Endothelial cell of umbilical vein (primary cell): ENCODE measurements at regions not wholly inside any gene's neighbourhood (a gene's known extent, or its start where the extent isn't known, plus 50 kb on each side); places are given as distances from the start of the nearest gene placed in this dataset.

Experiments used
- BruUV-seq: library from RNA; stranded (reverse); fragments of 400-500 nt; replicated peaks from 2 replicates; lab custom pipeline; 2021; lab: Mats Ljungman, UMichigan
- CTCF ChIA-PET: fragments of 300-600, 350-600 bp; sonication (Branson Sonifier 250); formaldehyde crosslinking; loops from one replicate; lab custom pipeline; 2021; ENCODE audit warnings: antibody characterized with exemption, inconsistent platforms; lab: Charles Lee
- POLR2A ChIA-PET: fragments of 300-600, 350-600 bp; sonication (Branson Sonifier 250); formaldehyde crosslinking; loops from one replicate; lab custom pipeline; 2021; ENCODE audit warnings: antibody characterized with exemption, inconsistent platforms; lab: Charles Lee
- DNase-seq: peaks from one replicate; pipeline ENCODE4 v3.0.0-alpha.2; 2011; ENCODE audit warnings: low read depth, low spot score
- FAIRE-seq: peaks from 2 replicates; lab custom pipeline; 2011; peaks lifted over from hg19 to GRCh38; lab: Jason Lieb, UNC
- H2AFZ ChIP-seq: 2 replicates; pipeline ENCODE4 v1.6.0; 2012; ENCODE audit warnings: low read depth, low read length, control low read depth, inconsistent platforms
- H3K27ac ChIP-seq: 2 replicates; pipeline ENCODE4 v1.5.1; 2011; ENCODE audit warnings: low read depth, mild to moderate bottlenecking, control low read depth, low read length, moderate library complexity; ENCODE audit not compliant: insufficient read depth
- H3K27me3 ChIP-seq, 2 experiments: 2 replicates each; pipeline versions ENCODE4 v1.6.0 to v1.6.1; 2011; ENCODE audit warnings: low read length in 2 of 2, mixed read lengths in 1 of 2; ENCODE audit not compliant: control insufficient read depth in 2 of 2, insufficient read depth in 2 of 2
- H3K36me3 ChIP-seq, 2 experiments: 2 replicates in 1 of 2; 3 replicates in 1 of 2; pipeline ENCODE4 v1.5.1; 2011; ENCODE audit warnings: low read length in 2 of 2, mild to moderate bottlenecking in 1 of 2, moderate library complexity in 1 of 2; ENCODE audit not compliant: control insufficient read depth in 2 of 2, insufficient read depth in 2 of 2; ENCODE audit errors: extremely low read depth in 1 of 2
- H3K4me1 ChIP-seq: 3 replicates; pipeline ENCODE4 v1.5.1; 2011; ENCODE audit warnings: mild to moderate bottlenecking, low read length; ENCODE audit not compliant: control insufficient read depth, insufficient read depth; ENCODE audit errors: extremely low read depth
- H3K4me2 ChIP-seq: 2 replicates; pipeline ENCODE4 v1.6.1; 2011; ENCODE audit warnings: low read length, control low read depth, mixed read lengths; ENCODE audit not compliant: insufficient read depth
- H3K4me3 ChIP-seq, 3 experiments: fragments of 200-600 bp in 1 of 3; sonication (generic), shearing (Covaris generic) in 1 of 3; replicated peaks in 1 of 3; 2 replicates each; pipeline ENCODE4 v1.5.1; 2011 to 2016; ENCODE audit warnings: control low read depth in 3 of 3, low read length in 3 of 3, mild to moderate bottlenecking in 2 of 3, inconsistent platforms in 1 of 3, low read depth in 1 of 3, moderate library complexity in 1 of 3; ENCODE audit not compliant: insufficient read depth in 1 of 3
- H3K79me2 ChIP-seq: 2 replicates; pipeline ENCODE4 v1.6.0; 2012; ENCODE audit warnings: low read length, inconsistent platforms; ENCODE audit not compliant: control insufficient read depth, insufficient read depth
- H3K9ac ChIP-seq: replicated peaks from 2 replicates; pipeline ENCODE3; 2011; ENCODE audit warnings: low read length, control low read depth; ENCODE audit not compliant: insufficient read depth; ENCODE audit errors: extremely low read depth
- H3K9me1 ChIP-seq: replicated peaks from 3 replicates; pipeline ENCODE4 v1.6.0; 2011; ENCODE audit warnings: mild to moderate bottlenecking, low read length; ENCODE audit not compliant: control insufficient read depth, insufficient read depth; ENCODE audit errors: extremely low read depth
- H3K9me3 ChIP-seq: replicated peaks from 2 replicates; pipeline ENCODE4 v1.5.1; 2012; ENCODE audit warnings: low read length, inconsistent platforms; ENCODE audit not compliant: control insufficient read depth, insufficient read depth
- H4K20me1 ChIP-seq: replicated peaks from 2 replicates; pipeline ENCODE3; 2011; ENCODE audit warnings: mild to moderate bottlenecking, low read length; ENCODE audit not compliant: control insufficient read depth, insufficient read depth; ENCODE audit errors: extremely low read depth
- EZH2 ChIP-seq: IDR thresholded peaks from 2 replicates; pipeline ENCODE4 v1.6.1; 2012; ENCODE audit warnings: borderline replicate concordance, low read depth, mild to moderate bottlenecking, moderate library complexity, low read length, inconsistent platforms; ENCODE audit not compliant: severe bottlenecking
- FOS ChIP-seq: IDR thresholded peaks from 2 replicates; pipeline ENCODE4 v1.6.1; 2011; ENCODE audit warnings: mild to moderate bottlenecking, low read length, moderate library complexity, borderline replicate concordance; ENCODE audit not compliant: insufficient read depth
- GATA2 ChIP-seq: IDR thresholded peaks from 2 replicates; pipeline ENCODE4 v1.7.0; 2011; ENCODE audit warnings: low read depth, mild to moderate bottlenecking, moderate library complexity, mixed read lengths, low read length; ENCODE audit not compliant: insufficient read length, insufficient read depth
- JUN ChIP-seq: IDR thresholded peaks from 2 replicates; pipeline ENCODE4 v1.6.1; 2011; ENCODE audit warnings: borderline replicate concordance, low read depth; ENCODE audit not compliant: insufficient read length, insufficient read depth
- MYC ChIP-seq: IDR thresholded peaks from one replicate; pipeline ENCODE4 v1.6.1; 2011; ENCODE audit warnings: mild to moderate bottlenecking, low read depth, low read length
- POLR2A ChIP-seq: IDR thresholded peaks from 2 replicates; pipeline ENCODE4 v1.6.1; 2012; ENCODE audit warnings: low read depth, mild to moderate bottlenecking, control low read depth, low read length
- POLR2AphosphoS5 ChIP-seq: IDR thresholded peaks from 2 replicates; pipeline ENCODE4 v1.6.1; 2012; ENCODE audit warnings: low read depth, mild to moderate bottlenecking, control low read depth, low read length, moderate library complexity; ENCODE audit not compliant: insufficient read depth
- dilution Hi-C: fragments of 300-500 bp; cut with MboI; formaldehyde crosslinking; loops from one replicate; pipeline ENCODE4 v1.15.0; 2019; ENCODE audit warnings: low sequenced_read_pairs; ENCODE audit not compliant: extremely low pct_ligation_motif_present
- intact Hi-C: fragments of 100-400 bp; cut with micrococcal nuclease; formaldehyde crosslinking; loops from one replicate; pipeline ENCODE4 v1.10.0; 2022
- TF ChIP-seq, protein P1 (sequence below): IDR thresholded peaks from 2 replicates; pipeline ENCODE4 v1.6.1; 2011; ENCODE audit not compliant: insufficient read depth, insufficient read length
- TF ChIP-seq, protein P2 (sequence below), 2 donors: IDR thresholded peaks; 1 replicate in 1 of 2; 2 replicates in 1 of 2; pipeline ENCODE4 v1.5.1; 2011; ENCODE audit warnings: low read length in 2 of 2, mild to moderate bottlenecking in 2 of 2, moderate library complexity in 2 of 2, control low read depth in 1 of 2, inconsistent platforms in 1 of 2, low read depth in 1 of 2; ENCODE audit not compliant: insufficient read depth in 1 of 2; ENCODE audit errors: extremely low read depth in 1 of 2

DNA sequence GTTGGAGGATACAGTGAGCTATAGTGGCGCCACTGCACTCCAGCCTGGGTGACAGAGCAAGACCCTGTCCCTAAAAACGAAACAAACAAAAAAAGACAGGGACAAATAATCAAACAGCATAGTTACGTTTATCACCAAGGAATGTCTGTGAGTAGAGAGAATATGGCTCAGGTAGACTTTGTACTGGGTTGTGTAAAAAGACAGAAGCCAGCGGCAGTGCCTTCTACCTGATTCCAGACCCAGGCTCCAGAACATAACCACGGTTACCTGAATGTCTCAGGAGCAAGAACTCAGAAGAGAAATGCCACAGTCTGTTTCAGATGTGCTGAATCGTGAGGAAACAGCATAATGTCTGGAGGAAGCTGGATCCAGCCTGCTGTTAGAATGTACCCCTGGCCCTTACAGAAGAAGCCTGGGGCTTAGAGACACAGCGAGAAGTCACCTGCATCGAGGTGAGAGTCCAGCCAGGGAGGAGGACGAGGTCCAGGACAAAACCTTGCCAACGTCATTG is 60.9 kb upstream of the KAT6B start:
- dilution Hi-C loops: no loop called here
- intact Hi-C loops: no loop called here
- Histone ChIP-seq H3K79me2 (no peaks in the 10 kb centered on the region), H3K4me3 (no peak overlapping the region), H3K4me1 (no peaks in the 10 kb centered on the region), H3K9me3 (no peaks in the 10 kb centered on the region), H3K9me1 (no peaks in the 10 kb centered on the region), H2AFZ (no peak overlapping the region), H3K27me3 (peaks cover 0 to 4% of the 10 kb centered on the region in 2 experiments), H3K36me3 (no peaks in the 10 kb centered on the region), H3K4me2 (no peak overlapping the region), H3K9ac (no peak overlapping the region), H4K20me1 (no peaks in the 10 kb centered on the region), H3K27ac (no peak overlapping the region)
- POLR2A ChIA-PET: no interaction called here
- CTCF ChIA-PET: no interaction called here
- FAIRE-seq (no peak), DNase-seq (no peak)
- TF ChIP-seq FOS (no peak), POLR2AphosphoS5 (no peak), GATA2 (no peak), POLR2A (no peak), EZH2 (no peak), MYC (no peak), JUN (no peak)
- TF ChIP-seq, protein P1, sequence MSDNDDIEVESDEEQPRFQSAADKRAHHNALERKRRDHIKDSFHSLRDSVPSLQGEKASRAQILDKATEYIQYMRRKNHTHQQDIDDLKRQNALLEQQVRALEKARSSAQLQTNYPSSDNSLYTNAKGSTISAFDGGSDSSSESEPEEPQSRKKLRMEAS: no peak
- TF ChIP-seq, protein P2, sequence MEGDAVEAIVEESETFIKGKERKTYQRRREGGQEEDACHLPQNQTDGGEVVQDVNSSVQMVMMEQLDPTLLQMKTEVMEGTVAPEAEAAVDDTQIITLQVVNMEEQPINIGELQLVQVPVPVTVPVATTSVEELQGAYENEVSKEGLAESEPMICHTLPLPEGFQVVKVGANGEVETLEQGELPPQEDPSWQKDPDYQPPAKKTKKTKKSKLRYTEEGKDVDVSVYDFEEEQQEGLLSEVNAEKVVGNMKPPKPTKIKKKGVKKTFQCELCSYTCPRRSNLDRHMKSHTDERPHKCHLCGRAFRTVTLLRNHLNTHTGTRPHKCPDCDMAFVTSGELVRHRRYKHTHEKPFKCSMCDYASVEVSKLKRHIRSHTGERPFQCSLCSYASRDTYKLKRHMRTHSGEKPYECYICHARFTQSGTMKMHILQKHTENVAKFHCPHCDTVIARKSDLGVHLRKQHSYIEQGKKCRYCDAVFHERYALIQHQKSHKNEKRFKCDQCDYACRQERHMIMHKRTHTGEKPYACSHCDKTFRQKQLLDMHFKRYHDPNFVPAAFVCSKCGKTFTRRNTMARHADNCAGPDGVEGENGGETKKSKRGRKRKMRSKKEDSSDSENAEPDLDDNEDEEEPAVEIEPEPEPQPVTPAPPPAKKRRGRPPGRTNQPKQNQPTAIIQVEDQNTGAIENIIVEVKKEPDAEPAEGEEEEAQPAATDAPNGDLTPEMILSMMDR (IDR thresholded peaks at IDR 0.05; ENCODE audit: extremely low read depth in 1 of 2, insufficient read depth in 1 of 2, low read depth in 1 of 2, low read length in 2 of 2): no peak
- no TSS peak for BruUV-seq
